H1 (cell line): ENCODE measurements at regions not wholly inside any gene's neighbourhood (a gene's known extent, or its start where the extent isn't known, plus 50 kb on each side); places are given as distances from the start of the nearest gene placed in this dataset.

Experiments used
- CTCF ChIA-PET: fragments of 300-600 bp; sonication (Branson Sonifier 250); formaldehyde crosslinking; loops from one replicate; lab custom pipeline; 2021; ENCODE audit not compliant: partially characterized antibody; lab: Charles Lee
- POLR2A ChIA-PET: fragments of 300-600 bp; sonication (Branson Sonifier 250); formaldehyde crosslinking; loops from one replicate; lab custom pipeline; 2021; ENCODE audit warnings: inconsistent platforms; ENCODE audit not compliant: partially characterized antibody; lab: Charles Lee
- DNase-seq, 2 experiments: peaks; one replicate each; pipeline versions ENCODE4 v3.0.0 to v3.0.0-alpha.2; 2010 to 2022; ENCODE audit warnings: low spot score in 2 of 2, low read depth in 1 of 2, mixed read lengths in 1 of 2
- FAIRE-seq: peaks from 2 replicates; lab custom pipeline; 2011; peaks lifted over from hg19 to GRCh38; lab: Jason Lieb, UNC
- H2AFZ ChIP-seq: 2 replicates; pipeline ENCODE4 v1.8.1; 2012; ENCODE audit warnings: low read length, inconsistent platforms
- H2AK5ac ChIP-seq: 2 replicates; pipeline ENCODE4 v1.6.1; 2013; ENCODE audit warnings: low read depth, low read length
- H2BK120ac ChIP-seq: replicated peaks from 2 replicates; pipeline ENCODE3; 2013; ENCODE audit warnings: low read depth, low read length, inconsistent platforms
- H2BK12ac ChIP-seq: 2 replicates; pipeline ENCODE4 v1.6.1; 2013; ENCODE audit warnings: low read depth, low read length
- H2BK15ac ChIP-seq: 2 replicates; pipeline ENCODE4 v1.6.1; 2013; ENCODE audit warnings: low read length
- H2BK20ac ChIP-seq: 2 replicates; pipeline ENCODE4 v1.6.1; 2013; ENCODE audit warnings: low read length
- H2BK5ac ChIP-seq: 2 replicates; pipeline ENCODE4 v1.6.1; 2013; ENCODE audit warnings: low read depth, low read length
- H3K14ac ChIP-seq: 2 replicates; pipeline ENCODE4 v1.6.1; 2013; ENCODE audit warnings: inconsistent platforms; ENCODE audit not compliant: insufficient read length
- H3K18ac ChIP-seq: 2 replicates; pipeline ENCODE4 v1.6.1; 2013; ENCODE audit warnings: low read length; ENCODE audit errors: extremely low read depth
- H3K23ac ChIP-seq: 2 replicates; pipeline ENCODE4 v1.6.1; 2013; ENCODE audit warnings: inconsistent platforms; ENCODE audit not compliant: insufficient read length
- H3K23me2 ChIP-seq: 2 replicates; pipeline ENCODE4 v1.6.1; 2013; ENCODE audit warnings: low read depth, low read length
- H3K27ac ChIP-seq: 2 replicates; pipeline ENCODE4 v1.6.1; 2011; ENCODE audit warnings: low read depth, low read length, inconsistent platforms
- H3K27me3 ChIP-seq, 4 experiments: replicated peaks in 1 of 4; 1 replicate in 1 of 4; 2 replicates in 3 of 4; pipeline versions ENCODE4 v1.6.1 to v1.8.1; 2011 to 2013; ENCODE audit warnings: low read length in 3 of 4, mild to moderate bottlenecking in 3 of 4, inconsistent platforms in 2 of 4, mixed read lengths in 2 of 4, moderate library complexity in 1 of 4; ENCODE audit not compliant: control insufficient read depth in 3 of 4, insufficient read depth in 3 of 4; ENCODE audit errors: extremely low read depth in 1 of 4
- H3K36me3 ChIP-seq, 4 experiments: 2 replicates each; pipeline versions ENCODE4 v1.6.1 to v1.8.1; 2011 to 2013; ENCODE audit warnings: mild to moderate bottlenecking in 4 of 4, low read length in 3 of 4, moderate library complexity in 2 of 4, control low read depth in 1 of 4, inconsistent platforms in 1 of 4; ENCODE audit not compliant: insufficient read depth in 4 of 4, control insufficient read depth in 2 of 4
- H3K4ac ChIP-seq: replicated peaks from 2 replicates; pipeline ENCODE3; 2013; ENCODE audit warnings: low read length, low read depth, mixed read lengths, inconsistent platforms; ENCODE audit not compliant: insufficient read length
- H3K4me1 ChIP-seq, 4 experiments: replicated peaks in 1 of 4; 1 replicate in 1 of 4; 2 replicates in 3 of 4; pipeline versions ENCODE4 v1.6.1 to v1.8.1; 2011 to 2013; ENCODE audit warnings: low read length in 3 of 4, inconsistent platforms in 2 of 4, mixed read lengths in 1 of 4; ENCODE audit not compliant: insufficient read depth in 4 of 4, control insufficient read depth in 3 of 4
- H3K4me2 ChIP-seq, 2 experiments: 2 replicates each; pipeline versions ENCODE4 v1.6.1 to v1.8.1; 2011 to 2013; ENCODE audit warnings: low read depth in 2 of 2, low read length in 2 of 2, control low read depth in 1 of 2, inconsistent platforms in 1 of 2, mild to moderate bottlenecking in 1 of 2; ENCODE audit not compliant: insufficient read depth in 1 of 2
- H3K4me3 ChIP-seq, 4 experiments: fragments of 200-600, 300-600 bp in 1 of 4; sonication (generic), shearing (Covaris generic), sonication (Bioruptor Twin) in 1 of 4; 2 replicates each; pipeline versions ENCODE4 v1.5.1 to v1.8.1; 2011 to 2016; ENCODE audit warnings: low read length in 4 of 4, low read depth in 3 of 4, control low read depth in 2 of 4, inconsistent platforms in 2 of 4, mild to moderate bottlenecking in 2 of 4, mixed read lengths in 1 of 4, moderate library complexity in 1 of 4; ENCODE audit not compliant: insufficient read depth in 2 of 4; ENCODE audit errors: extremely low read depth in 1 of 4
- H3K56ac ChIP-seq: replicated peaks from 2 replicates; pipeline ENCODE3; 2013; ENCODE audit warnings: low read depth, mild to moderate bottlenecking, mixed read lengths, low read length, inconsistent platforms; ENCODE audit not compliant: insufficient read length
- H3K79me1 ChIP-seq: 2 replicates; pipeline ENCODE4 v1.6.1; 2013; ENCODE audit warnings: low read depth, low read length, control low read depth
- H3K79me2 ChIP-seq, 2 experiments: 2 replicates each; pipeline versions ENCODE4 v1.6.1 to v1.8.1; 2012 to 2013; ENCODE audit warnings: low read length in 2 of 2, mild to moderate bottlenecking in 2 of 2, inconsistent platforms in 1 of 2; ENCODE audit not compliant: insufficient read depth in 2 of 2, control insufficient read depth in 1 of 2
- H3K9ac ChIP-seq, 4 experiments: replicated peaks in 1 of 4; 1 replicate in 1 of 4; 2 replicates in 3 of 4; pipeline versions ENCODE4 v1.6.1 to v1.8.1; 2011 to 2013; ENCODE audit warnings: low read depth in 3 of 4, low read length in 3 of 4, control low read depth in 2 of 4, mild to moderate bottlenecking in 2 of 4, moderate library complexity in 2 of 4, inconsistent platforms in 1 of 4; ENCODE audit errors: extremely low read depth in 1 of 4
- H3K9me3 ChIP-seq, 2 experiments: 2 replicates each; pipeline versions ENCODE4 v1.6.1 to v1.8.1; 2012 to 2013; ENCODE audit warnings: mild to moderate bottlenecking in 2 of 2, moderate library complexity in 2 of 2, control low read depth in 1 of 2, inconsistent platforms in 1 of 2, low read depth in 1 of 2, low read length in 1 of 2, mixed read lengths in 1 of 2; ENCODE audit not compliant: insufficient read depth in 2 of 2
- H4K20me1 ChIP-seq, 2 experiments: replicated peaks in 1 of 2; 2 replicates each; pipeline versions ENCODE3 to v1.8.1; 2011 to 2013; ENCODE audit warnings: inconsistent platforms in 2 of 2, low read length in 2 of 2, mild to moderate bottlenecking in 1 of 2; ENCODE audit not compliant: insufficient read depth in 2 of 2, control insufficient read depth in 1 of 2
- H4K5ac ChIP-seq: 2 replicates; pipeline ENCODE4 v1.6.1; 2013; ENCODE audit warnings: low read length, low read depth, mixed read lengths, inconsistent platforms; ENCODE audit not compliant: insufficient read length
- H4K8ac ChIP-seq: 2 replicates; pipeline ENCODE4 v1.8.0; 2013; ENCODE audit warnings: mild to moderate bottlenecking, moderate library complexity, low read length, inconsistent platforms; ENCODE audit not compliant: insufficient read depth; ENCODE audit errors: extremely low read depth
- H4K91ac ChIP-seq: replicated peaks from 2 replicates; pipeline ENCODE3; 2013; ENCODE audit warnings: low read length, mixed read lengths, inconsistent platforms; ENCODE audit not compliant: insufficient read length
- CHD2 ChIP-seq: IDR thresholded peaks from 2 replicates; pipeline ENCODE4 v1.6.1; 2012; ENCODE audit warnings: low read length, improper control_type of control experiment
- NANOG ChIP-seq: IDR thresholded peaks from 2 replicates; pipeline ENCODE4 v1.6.1; 2011; ENCODE audit warnings: low read length, low read depth, mild to moderate bottlenecking, inconsistent platforms; ENCODE audit not compliant: insufficient read depth, poor library complexity, severe bottlenecking

- peaks cover 3% of the 10 kb centered on the region in 2 experiments; a peak in 2 of 4 replicates for H3K9me3 ChIP-seq
- TF ChIP-seq NANOG, result no peak
- TF ChIP-seq CHD2, result no peak
- TF ChIP-seq, all 59 proteins: peak for 0
- H3K56ac ChIP-seq, result no peak overlapping the region
- no peak overlapping the region for H4K91ac ChIP-seq
- H3K79me2 ChIP-seq, result no peaks in the 10 kb centered on the region
- H2BK5ac ChIP-seq, result no peak overlapping the region
- H3K27ac ChIP-seq, result no peak overlapping the region
- H3K79me1 ChIP-seq, result no peaks in the 10 kb centered on the region
- no peak for DNase-seq
- no peaks in the 10 kb centered on the region for H3K23me2 ChIP-seq
- no peaks in the 10 kb centered on the region for H3K36me3 ChIP-seq
- H3K4ac ChIP-seq, result no peak overlapping the region
- no peak overlapping the region for H2BK20ac ChIP-seq
- FAIRE-seq, result no peak
- H2BK15ac ChIP-seq, result no peak overlapping the region
- H3K4me3 ChIP-seq, result no peak overlapping the region
- no peak overlapping the region for H4K8ac ChIP-seq
- no peaks in the 10 kb centered on the region for H4K20me1 ChIP-seq
- no peak overlapping the region for H3K4me2 ChIP-seq
- ChIA-PET POLR2A (no interaction called here), CTCF (no interaction called here)
- H3K27me3 ChIP-seq, result peaks cover 0 to 5% (median 0%) of the 10 kb centered on the region in 4 experiments; a peak in 1 of 7 replicates
- no peak overlapping the region for H3K18ac ChIP-seq
- H3K23ac ChIP-seq, result no peak overlapping the region
- no peak overlapping the region for H2AFZ ChIP-seq
- H3K9ac ChIP-seq, result no peak overlapping the region
- no peak overlapping the region for H3K14ac ChIP-seq
- H2BK12ac ChIP-seq, result no peak overlapping the region
- H2BK120ac ChIP-seq, result no peak overlapping the region
- H3K4me1 ChIP-seq, result no peaks in the 10 kb centered on the region; a peak in 1 of 7 replicates
- H4K5ac ChIP-seq, result no peak overlapping the region
- no peak overlapping the region for H2AK5ac ChIP-seq
These were observed 1058.4 kb downstream of the LRFN5 start for GRCh38 chr14:42665083-42665482.
